DND-41 (cell line): ENCODE measurements at regions not wholly inside any gene's neighbourhood (a gene's known extent, or its start where the extent isn't known, plus 50 kb on each side); places are given as distances from the start of the nearest gene placed in this dataset.

Experiments
- EZH2 ChIP-seq: IDR thresholded peaks from 3 replicates; pipeline ENCODE4 v1.6.1; 2012; ENCODE audit warnings: borderline replicate concordance, low read depth, mild to moderate bottlenecking, moderate library complexity, low read length, inconsistent platforms; ENCODE audit not compliant: severe bottlenecking
- TF ChIP-seq, protein P1 (sequence below): IDR thresholded peaks from 2 replicates; pipeline ENCODE4 v1.5.1; 2012; ENCODE audit warnings: borderline replicate concordance, low read length, moderate library complexity, mild to moderate bottlenecking; ENCODE audit not compliant: poor library complexity, severe bottlenecking; ENCODE audit errors: extremely low read depth

DNA sequence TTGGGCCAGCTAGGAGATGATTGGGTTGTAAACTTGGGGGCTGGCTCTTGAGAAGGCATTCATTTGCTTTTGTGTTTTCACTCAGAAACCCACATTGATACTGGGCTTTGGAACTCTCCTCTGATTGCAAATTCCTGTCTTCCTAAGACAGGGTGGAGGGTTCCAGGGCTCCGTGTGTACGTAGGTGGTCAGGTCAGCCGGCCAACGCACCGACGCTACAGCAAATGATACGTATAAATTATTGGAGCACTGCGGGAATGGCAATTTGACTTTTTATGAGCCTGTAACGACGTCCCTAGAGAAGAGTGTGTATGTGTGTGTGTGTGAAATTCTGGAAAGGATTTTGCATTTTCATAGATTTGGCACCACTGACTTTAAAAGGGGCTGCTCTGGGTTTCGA is 236.9 kb downstream of the SHOX start:
- TF ChIP-seq EZH2: no peak
- TF ChIP-seq, protein P1, sequence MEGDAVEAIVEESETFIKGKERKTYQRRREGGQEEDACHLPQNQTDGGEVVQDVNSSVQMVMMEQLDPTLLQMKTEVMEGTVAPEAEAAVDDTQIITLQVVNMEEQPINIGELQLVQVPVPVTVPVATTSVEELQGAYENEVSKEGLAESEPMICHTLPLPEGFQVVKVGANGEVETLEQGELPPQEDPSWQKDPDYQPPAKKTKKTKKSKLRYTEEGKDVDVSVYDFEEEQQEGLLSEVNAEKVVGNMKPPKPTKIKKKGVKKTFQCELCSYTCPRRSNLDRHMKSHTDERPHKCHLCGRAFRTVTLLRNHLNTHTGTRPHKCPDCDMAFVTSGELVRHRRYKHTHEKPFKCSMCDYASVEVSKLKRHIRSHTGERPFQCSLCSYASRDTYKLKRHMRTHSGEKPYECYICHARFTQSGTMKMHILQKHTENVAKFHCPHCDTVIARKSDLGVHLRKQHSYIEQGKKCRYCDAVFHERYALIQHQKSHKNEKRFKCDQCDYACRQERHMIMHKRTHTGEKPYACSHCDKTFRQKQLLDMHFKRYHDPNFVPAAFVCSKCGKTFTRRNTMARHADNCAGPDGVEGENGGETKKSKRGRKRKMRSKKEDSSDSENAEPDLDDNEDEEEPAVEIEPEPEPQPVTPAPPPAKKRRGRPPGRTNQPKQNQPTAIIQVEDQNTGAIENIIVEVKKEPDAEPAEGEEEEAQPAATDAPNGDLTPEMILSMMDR: no peak
